Trophoblast cell (in vitro differentiated cells and primary cell): ENCODE measurements at regions not wholly inside any gene's neighbourhood (a gene's known extent, or its start where the extent isn't known, plus 50 kb on each side); places are given as distances from the start of the nearest gene placed in this dataset.

Experiments used
- DNase-seq, 2 donors: peaks; one replicate each; pipeline ENCODE4 v3.0.0-alpha.2; 2016
- H2AFZ ChIP-seq: 2 replicates; pipeline ENCODE4 v1.6.1; 2013; ENCODE audit warnings: low read length, moderate library complexity, mild to moderate bottlenecking; ENCODE audit not compliant: insufficient read depth, poor library complexity
- H2AK5ac ChIP-seq: 2 replicates; pipeline ENCODE4 v1.6.1; 2013; ENCODE audit warnings: mild to moderate bottlenecking, low read length
- H2BK120ac ChIP-seq: 2 replicates; pipeline ENCODE4 v1.6.1; 2013; ENCODE audit warnings: low read length, mild to moderate bottlenecking, moderate library complexity; ENCODE audit not compliant: insufficient read depth, poor library complexity
- H2BK12ac ChIP-seq: 2 replicates; pipeline ENCODE4 v1.6.1; 2013; ENCODE audit warnings: mild to moderate bottlenecking, low read length, moderate library complexity
- H2BK5ac ChIP-seq: 2 replicates; pipeline ENCODE4 v1.6.1; 2013; ENCODE audit warnings: low read length, low read depth, moderate library complexity, mild to moderate bottlenecking; ENCODE audit not compliant: poor library complexity
- H3K14ac ChIP-seq: 2 replicates; pipeline ENCODE4 v1.6.1; 2013; ENCODE audit warnings: mild to moderate bottlenecking, low read length
- H3K18ac ChIP-seq: 2 replicates; pipeline ENCODE4 v1.6.1; 2013; ENCODE audit warnings: mild to moderate bottlenecking, low read length
- H3K23ac ChIP-seq: 2 replicates; pipeline ENCODE4 v1.6.1; 2013; ENCODE audit warnings: low read length
- H3K27ac ChIP-seq: 2 replicates; pipeline ENCODE4 v1.5.1; 2013; ENCODE audit warnings: low read depth, mild to moderate bottlenecking, inconsistent platforms, low read length, moderate library complexity
- H3K27me3 ChIP-seq: 2 replicates; pipeline ENCODE4 v1.6.1; 2013; ENCODE audit warnings: inconsistent platforms, mild to moderate bottlenecking, low read length, moderate library complexity; ENCODE audit not compliant: insufficient read depth
- H3K36me3 ChIP-seq, 2 experiments: 1 replicate in 1 of 2; 2 replicates in 1 of 2; pipeline ENCODE4 v1.6.1; 2013; ENCODE audit warnings: low read length in 2 of 2, mild to moderate bottlenecking in 2 of 2, moderate library complexity in 1 of 2; ENCODE audit not compliant: insufficient read depth in 2 of 2, control insufficient read depth in 1 of 2
- H3K4ac ChIP-seq: 2 replicates; pipeline ENCODE4 v1.6.1; 2013; ENCODE audit warnings: low read depth, mild to moderate bottlenecking, low read length, moderate library complexity
- H3K4me1 ChIP-seq, 2 experiments: 1 replicate in 1 of 2; 2 replicates in 1 of 2; pipeline ENCODE4 v1.6.1; 2013; ENCODE audit warnings: low read length in 2 of 2, mild to moderate bottlenecking in 2 of 2, moderate library complexity in 1 of 2; ENCODE audit not compliant: insufficient read depth in 2 of 2, control insufficient read depth in 1 of 2
- H3K4me2 ChIP-seq: 2 replicates; pipeline ENCODE4 v1.6.1; 2013; ENCODE audit warnings: inconsistent platforms, mild to moderate bottlenecking, low read length, moderate library complexity
- H3K4me3 ChIP-seq: 2 replicates; pipeline ENCODE4 v1.5.1; 2013; ENCODE audit warnings: mild to moderate bottlenecking, low read depth, low read length, inconsistent platforms
- H3K79me1 ChIP-seq: one replicate; pipeline ENCODE4 v1.6.1; 2013; ENCODE audit warnings: low read length
- H3K79me2 ChIP-seq: 2 replicates; pipeline ENCODE4 v1.6.1; 2013; ENCODE audit warnings: low read length, mild to moderate bottlenecking; ENCODE audit not compliant: control insufficient read depth, insufficient read depth, poor library complexity
- H3K9ac ChIP-seq: 2 replicates; pipeline ENCODE4 v1.6.1; 2013; ENCODE audit warnings: mild to moderate bottlenecking, low read length
- H3K9me3 ChIP-seq: 2 replicates; pipeline ENCODE4 v1.6.1; 2013; ENCODE audit warnings: low read depth, mild to moderate bottlenecking, control low read depth, inconsistent platforms, low read length; ENCODE audit not compliant: insufficient read depth
- H4K12ac ChIP-seq: 2 replicates; pipeline ENCODE4 v1.6.1; 2013; ENCODE audit warnings: low read depth, mild to moderate bottlenecking, low read length, moderate library complexity
- H4K8ac ChIP-seq: 2 replicates; pipeline ENCODE4 v1.6.1; 2013; ENCODE audit warnings: low read depth, mild to moderate bottlenecking, low read length, moderate library complexity
- H4K91ac ChIP-seq: one replicate; pipeline ENCODE4 v1.6.1; 2013; ENCODE audit warnings: low read depth, mild to moderate bottlenecking, low read length, moderate library complexity
- WGBS: extraction: QIAGEN DNeasy Blood & Tissue Kit; methylation state at CpG from one replicate; pipeline ENCODE4 v1.1.7; 2013; ENCODE audit warnings: missing lambda C conversion rate; ENCODE audit not compliant: insufficient read length, insufficient coverage; ENCODE audit errors: extremely low coverage; 5-methylcytosine and 5-hydroxymethylcytosine counted together

DNA sequence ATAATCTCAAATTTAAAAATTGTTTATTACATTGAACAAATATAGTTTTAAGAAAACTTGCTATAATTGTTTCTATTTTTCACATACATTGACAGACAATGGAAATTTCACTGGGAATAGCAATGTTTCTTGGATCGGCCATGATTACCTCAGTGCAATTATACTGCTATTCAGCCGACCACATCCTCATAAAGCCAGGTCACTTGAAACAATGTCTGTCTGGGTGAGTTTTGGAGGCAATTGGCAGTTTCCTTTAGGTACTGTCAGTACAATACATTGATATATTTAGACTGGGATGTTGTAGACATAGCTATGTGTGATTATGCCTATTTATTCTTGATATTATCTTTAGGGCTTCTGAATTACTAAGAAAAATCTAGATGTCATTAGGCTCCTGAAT lies 89.5 kb upstream of the VEGFC start:
- H2BK12ac ChIP-seq = no peak overlapping the region
- H3K9ac ChIP-seq = no peak overlapping the region
- no peak overlapping the region for H4K8ac ChIP-seq
- H2AK5ac ChIP-seq = no peak overlapping the region
- no peak overlapping the region for H3K4ac ChIP-seq
- H4K12ac ChIP-seq = no peak overlapping the region
- no peak overlapping the region for H3K23ac ChIP-seq
- WGBS = no CpG with 5 or more reads among the region's 2 CpGs
- no peak for DNase-seq
- no peak overlapping the region for H3K14ac ChIP-seq
- H2AFZ ChIP-seq = no peak overlapping the region
- H3K4me3 ChIP-seq = no peak overlapping the region
- H3K27me3 ChIP-seq = no peaks in the 10 kb centered on the region
- H3K9me3 ChIP-seq = no peaks in the 10 kb centered on the region
- no peaks in the 10 kb centered on the region for H3K36me3 ChIP-seq
- H3K4me1 ChIP-seq = no peaks in the 10 kb centered on the region
- H2BK5ac ChIP-seq = no peak overlapping the region
- H2BK120ac ChIP-seq = no peak overlapping the region
- H3K79me2 ChIP-seq = no peaks in the 10 kb centered on the region
- H3K18ac ChIP-seq = no peak overlapping the region
- no peak overlapping the region for H3K4me2 ChIP-seq
- peaks cover 3% of the 10 kb centered on the region for H3K79me1 ChIP-seq
- no peak overlapping the region for H3K27ac ChIP-seq
- H4K91ac ChIP-seq = no peak overlapping the region

DNA sequence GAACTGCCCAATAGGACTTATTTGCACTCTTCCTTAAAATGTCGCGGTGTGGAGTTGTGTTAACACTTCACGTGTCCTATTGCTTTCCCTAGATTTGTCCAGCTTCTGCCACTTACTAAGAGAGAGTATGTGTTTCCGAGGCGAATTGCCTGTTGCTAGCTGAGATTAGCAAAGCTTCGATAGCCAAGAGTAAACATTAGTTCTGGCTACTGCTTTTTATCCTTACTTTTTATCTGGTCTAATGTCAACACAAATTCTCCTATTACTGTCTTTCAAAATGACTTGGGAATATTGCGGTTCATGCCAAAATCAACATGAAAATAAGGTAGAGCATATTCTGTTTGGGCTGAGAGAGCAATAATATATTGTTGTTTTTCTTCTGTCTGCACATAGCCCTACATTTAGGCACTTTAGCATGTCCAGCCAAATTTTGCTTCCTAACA lies 90.4 kb upstream of the VEGFC start:
- H4K12ac ChIP-seq = no peak overlapping the region
- DNase-seq = no peak
- no peak overlapping the region for H2AFZ ChIP-seq
- no peak overlapping the region for H3K4me3 ChIP-seq
- no peak overlapping the region for H2AK5ac ChIP-seq
- no peaks in the 10 kb centered on the region for H3K36me3 ChIP-seq
- H2BK12ac ChIP-seq = peak overlapping the region; percentile 36
- no peak overlapping the region for H3K18ac ChIP-seq
- no peaks in the 10 kb centered on the region for H3K27me3 ChIP-seq
- H3K4ac ChIP-seq = no peak overlapping the region
- no peak overlapping the region for H2BK5ac ChIP-seq
- H3K9me3 ChIP-seq = no peaks in the 10 kb centered on the region
- no peak overlapping the region for H4K8ac ChIP-seq
- H3K23ac ChIP-seq = no peak overlapping the region
- no peak overlapping the region for H3K9ac ChIP-seq
- H3K79me2 ChIP-seq = no peaks in the 10 kb centered on the region
- H2BK120ac ChIP-seq = peak overlapping the region; percentile 24
- no peak overlapping the region for H3K14ac ChIP-seq
- peaks cover 3% of the 10 kb centered on the region for H3K79me1 ChIP-seq
- H3K4me1 ChIP-seq = no peaks in the 10 kb centered on the region
- H3K27ac ChIP-seq = no peak overlapping the region
- no CpG with 5 or more reads among the region's 7 CpGs for WGBS
- no peak overlapping the region for H4K91ac ChIP-seq
- no peak overlapping the region for H3K4me2 ChIP-seq

DNA sequence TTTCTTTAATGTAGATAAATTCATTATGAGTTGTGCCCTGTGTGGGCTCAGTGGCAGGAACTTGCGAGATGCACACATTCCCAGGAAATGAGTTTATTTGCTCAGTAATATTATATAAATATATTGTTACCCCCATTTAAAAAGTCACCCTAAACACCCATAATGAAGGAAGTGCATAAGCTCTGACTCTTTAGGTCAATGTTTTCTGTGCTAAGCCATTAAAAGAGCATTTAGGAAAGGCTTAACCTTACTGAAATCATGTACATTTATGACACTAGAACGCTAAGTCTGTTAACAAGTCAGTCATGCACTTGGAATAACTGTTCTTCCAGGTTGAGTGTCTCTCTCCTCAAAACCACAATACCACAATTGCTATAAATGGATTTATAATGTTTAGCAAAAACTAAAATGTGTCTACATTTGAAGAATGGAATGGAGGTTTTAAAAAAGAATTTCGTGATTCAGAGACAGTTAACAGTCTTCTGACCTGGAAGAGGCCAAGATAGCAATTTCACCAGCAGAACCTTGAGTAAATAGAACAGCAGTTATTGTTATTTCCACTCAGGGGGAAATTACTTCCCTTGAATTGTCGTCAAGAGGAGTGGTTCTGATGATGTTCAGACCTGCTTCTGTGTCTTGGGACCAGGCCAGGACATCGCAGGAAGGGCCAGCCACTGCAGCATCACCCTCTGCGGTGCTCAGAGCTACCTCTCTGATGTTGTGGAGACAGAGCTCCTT lies 91.1 kb upstream of the VEGFC start:
- no peak overlapping the region for H4K8ac ChIP-seq
- H4K91ac ChIP-seq = no peak overlapping the region
- H3K27me3 ChIP-seq = no peaks in the 10 kb centered on the region
- no peak for DNase-seq
- H2BK12ac ChIP-seq = no peak overlapping the region
- no peak overlapping the region for H3K27ac ChIP-seq
- no peak overlapping the region for H3K4me3 ChIP-seq
- no peak overlapping the region for H2AK5ac ChIP-seq
- no peaks in the 10 kb centered on the region for H3K9me3 ChIP-seq
- H3K14ac ChIP-seq = no peak overlapping the region
- no peak overlapping the region for H4K12ac ChIP-seq
- no peaks in the 10 kb centered on the region for H3K36me3 ChIP-seq
- no peak overlapping the region for H3K23ac ChIP-seq
- no peak overlapping the region for H3K4ac ChIP-seq
- no peaks in the 10 kb centered on the region for H3K4me1 ChIP-seq
- H3K4me2 ChIP-seq = no peak overlapping the region
- no peak overlapping the region for H2BK5ac ChIP-seq
- H2AFZ ChIP-seq = no peak overlapping the region
- no CpG with 5 or more reads among the region's 6 CpGs for WGBS
- peaks cover 3% of the 10 kb centered on the region for H3K79me1 ChIP-seq
- H3K9ac ChIP-seq = no peak overlapping the region
- H3K18ac ChIP-seq = no peak overlapping the region
- no peak overlapping the region for H2BK120ac ChIP-seq
- no peaks in the 10 kb centered on the region for H3K79me2 ChIP-seq

DNA sequence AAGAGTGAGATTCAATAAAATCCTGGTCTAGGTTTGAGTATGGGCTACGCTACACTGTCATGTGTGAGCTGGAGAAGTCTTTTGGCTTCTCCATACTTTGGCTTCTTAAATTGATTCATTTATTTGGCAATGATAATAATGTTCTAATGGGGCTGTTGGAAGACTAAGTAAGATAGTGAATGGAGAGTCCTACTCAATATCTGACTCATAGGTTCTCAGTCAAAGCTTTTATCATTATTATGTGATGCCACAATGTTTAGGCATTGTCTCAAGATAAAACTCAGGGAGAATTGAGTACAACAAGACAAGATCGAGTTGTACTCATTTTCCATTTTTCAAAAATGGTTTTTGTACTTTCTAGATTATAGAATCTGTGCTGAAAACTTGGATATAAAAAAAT lies 92.5 kb upstream of the VEGFC start:
- Histone ChIP-seq H2AK5ac (no peak overlapping the region), H3K18ac (no peak overlapping the region), H4K8ac (no peak overlapping the region), H2BK120ac (no peak overlapping the region), H4K12ac (no peak overlapping the region), H2BK12ac (no peak overlapping the region), H3K9ac (no peak overlapping the region), H3K4me2 (no peak overlapping the region), H3K9me3 (no peaks in the 10 kb centered on the region), H3K4me1 (no peaks in the 10 kb centered on the region), H3K4ac (no peak overlapping the region), H3K27ac (no peak overlapping the region), H3K79me2 (no peaks in the 10 kb centered on the region), H4K91ac (no peak overlapping the region), H3K36me3 (no peaks in the 10 kb centered on the region), H2AFZ (no peak overlapping the region), H2BK5ac (no peak overlapping the region), H3K23ac (no peak overlapping the region), H3K14ac (no peak overlapping the region), H3K79me1 (peaks cover 3% of the 10 kb centered on the region), H3K4me3 (no peak overlapping the region), H3K27me3 (no peaks in the 10 kb centered on the region)
- no CpG with 5 or more reads among the region's 2 CpGs for WGBS
- no peak for DNase-seq
